ENCODE measurements at regions not wholly inside any gene's neighbourhood (a gene's known extent, or its start where the extent isn't known, plus 50 kb on each side); places are given as distances from the start of the nearest gene placed in this dataset.

- no peak for TF ChIP-seq JUND (IDR thresholded peaks at IDR 0.05; ENCODE audit: low read depth, low read length)
- TF ChIP-seq, protein P1, sequence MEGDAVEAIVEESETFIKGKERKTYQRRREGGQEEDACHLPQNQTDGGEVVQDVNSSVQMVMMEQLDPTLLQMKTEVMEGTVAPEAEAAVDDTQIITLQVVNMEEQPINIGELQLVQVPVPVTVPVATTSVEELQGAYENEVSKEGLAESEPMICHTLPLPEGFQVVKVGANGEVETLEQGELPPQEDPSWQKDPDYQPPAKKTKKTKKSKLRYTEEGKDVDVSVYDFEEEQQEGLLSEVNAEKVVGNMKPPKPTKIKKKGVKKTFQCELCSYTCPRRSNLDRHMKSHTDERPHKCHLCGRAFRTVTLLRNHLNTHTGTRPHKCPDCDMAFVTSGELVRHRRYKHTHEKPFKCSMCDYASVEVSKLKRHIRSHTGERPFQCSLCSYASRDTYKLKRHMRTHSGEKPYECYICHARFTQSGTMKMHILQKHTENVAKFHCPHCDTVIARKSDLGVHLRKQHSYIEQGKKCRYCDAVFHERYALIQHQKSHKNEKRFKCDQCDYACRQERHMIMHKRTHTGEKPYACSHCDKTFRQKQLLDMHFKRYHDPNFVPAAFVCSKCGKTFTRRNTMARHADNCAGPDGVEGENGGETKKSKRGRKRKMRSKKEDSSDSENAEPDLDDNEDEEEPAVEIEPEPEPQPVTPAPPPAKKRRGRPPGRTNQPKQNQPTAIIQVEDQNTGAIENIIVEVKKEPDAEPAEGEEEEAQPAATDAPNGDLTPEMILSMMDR (IDR thresholded peaks at IDR 0.05 in 2 of 3, conservative IDR thresholded peaks at IDR 0.05 in 1 of 3; ENCODE audit: control insufficient read depth in 2 of 3, extremely low read depth in 1 of 3, insufficient read depth in 1 of 3, low read depth in 3 of 3, low read length in 3 of 3) = no peak
- no peak for TF ChIP-seq PML (IDR thresholded peaks at IDR 0.05; ENCODE audit: low read length)
- no peak for TF ChIP-seq POLR2AphosphoS2 (IDR thresholded peaks at IDR 0.05; ENCODE audit: low read depth, low read length)
- TF ChIP-seq YBX1 (IDR thresholded peaks at IDR 0.05) = no peak
- no peak for TF ChIP-seq PAX8 (IDR thresholded peaks at IDR 0.05)
- TF ChIP-seq, protein P2, sequence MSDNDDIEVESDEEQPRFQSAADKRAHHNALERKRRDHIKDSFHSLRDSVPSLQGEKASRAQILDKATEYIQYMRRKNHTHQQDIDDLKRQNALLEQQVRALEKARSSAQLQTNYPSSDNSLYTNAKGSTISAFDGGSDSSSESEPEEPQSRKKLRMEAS (IDR thresholded peaks at IDR 0.05; ENCODE audit: low read depth, low read length) = no peak
- TF ChIP-seq MYC (IDR thresholded peaks at IDR 0.05; ENCODE audit: insufficient read depth, insufficient read length, insufficient replicate concordance, low read length, severe bottlenecking) = no peak
Observed at GRCh38 chr3:161821591-161821990, 325.0 kb downstream of the OTOL1 start.
